ENCODE measurements at regions not wholly inside any gene's neighbourhood (a gene's known extent, or its start where the extent isn't known, plus 50 kb on each side); places are given as distances from the start of the nearest gene placed in this dataset.

- no peaks in the 10 kb centered on the region for H3K9me3 ChIP-seq
- no peak for TF ChIP-seq CTCF (IDR thresholded peaks at IDR 0.05)
- no peak overlapping the region for H3K27ac ChIP-seq
- no peaks in the 10 kb centered on the region for H3K4me1 ChIP-seq
- no peak overlapping the region for H3K4me3 ChIP-seq
- intact Hi-C loops (cut with DNase I), result no loop called here
- ATAC-seq (no peak), DNase-seq (no peak)
- no peaks in the 10 kb centered on the region for H3K27me3 ChIP-seq
- H3K36me3 ChIP-seq, result no peaks in the 10 kb centered on the region
Measured at GRCh38 chr12:87025976-87026375, 769.8 kb upstream of the MGAT4C start.

DNA sequence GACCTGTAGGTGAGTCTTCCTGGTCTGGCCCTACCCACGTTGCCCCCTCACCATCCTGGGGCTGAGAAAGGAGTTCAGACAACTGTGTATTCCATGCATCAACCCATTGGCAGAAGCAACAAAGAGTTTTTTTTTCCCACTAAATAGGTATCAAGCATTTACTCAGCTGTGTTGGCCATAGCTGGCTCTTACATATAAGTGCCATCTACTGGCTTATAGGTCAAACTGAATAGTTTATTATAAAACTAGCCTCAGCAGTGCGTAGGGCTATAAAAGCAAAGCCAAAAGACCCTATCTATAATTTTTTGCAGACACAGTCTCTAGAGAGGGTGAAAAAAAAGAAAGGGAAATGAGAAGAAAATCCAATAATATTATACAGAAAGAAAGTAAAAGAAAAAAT is 765.2 kb upstream of the MGAT4C start:
- H3K36me3 ChIP-seq, result no peaks in the 10 kb centered on the region
- H3K27ac ChIP-seq, result no peak overlapping the region
- ATAC-seq (no peak), DNase-seq (no peak)
- no peaks in the 10 kb centered on the region for H3K27me3 ChIP-seq
- H3K4me3 ChIP-seq, result no peak overlapping the region
- no peaks in the 10 kb centered on the region for H3K9me3 ChIP-seq
- intact Hi-C loops (cut with DNase I), result no loop called here
- H3K4me1 ChIP-seq, result no peaks in the 10 kb centered on the region
- TF ChIP-seq CTCF (IDR thresholded peaks at IDR 0.05), result no peak

GRCh38 chr12:87020071-87020470 is 763.9 kb upstream of the MGAT4C start:
- ATAC-seq (no peak), DNase-seq (no peak)
- intact Hi-C loops (cut with DNase I), result no loop called here
- no peak for TF ChIP-seq CTCF (IDR thresholded peaks at IDR 0.05)
- Histone ChIP-seq H3K36me3 (no peaks in the 10 kb centered on the region), H3K4me3 (no peak overlapping the region), H3K4me1 (no peaks in the 10 kb centered on the region), H3K9me3 (no peaks in the 10 kb centered on the region), H3K27me3 (no peaks in the 10 kb centered on the region), H3K27ac (no peak overlapping the region)

DNA sequence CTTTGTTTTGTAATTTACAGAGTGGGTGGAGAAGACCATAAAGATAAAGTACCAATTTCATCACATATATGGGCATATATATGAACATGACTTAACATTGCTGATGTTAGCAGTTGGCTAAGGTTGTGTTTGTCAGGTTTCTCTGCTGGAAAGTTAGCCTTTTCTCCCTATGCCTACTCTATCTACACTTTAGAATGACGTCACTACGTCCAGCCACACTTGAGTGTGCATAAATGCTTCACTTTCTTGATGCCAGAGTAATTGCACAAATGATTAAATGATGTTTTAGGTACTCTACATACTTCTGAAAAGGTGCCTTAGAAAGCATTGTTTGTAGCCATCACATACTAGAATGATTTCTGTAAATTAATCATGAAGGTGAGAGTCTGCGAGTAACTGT is 759.2 kb upstream of the MGAT4C start:
- H3K9me3 ChIP-seq, result no peaks in the 10 kb centered on the region
- intact Hi-C loops (cut with DNase I), result no loop called here
- H3K27me3 ChIP-seq, result no peaks in the 10 kb centered on the region
- H3K4me3 ChIP-seq, result no peak overlapping the region
- no peaks in the 10 kb centered on the region for H3K4me1 ChIP-seq
- no peak overlapping the region for H3K27ac ChIP-seq
- TF ChIP-seq CTCF (IDR thresholded peaks at IDR 0.05), result no peak
- no peaks in the 10 kb centered on the region for H3K36me3 ChIP-seq
- no peak for DNase-seq
- ATAC-seq, result no peak

GRCh38 chr12:87008785-87009384 is 752.7 kb upstream of the MGAT4C start:
- no peaks in the 10 kb centered on the region for H3K9me3 ChIP-seq
- H3K36me3 ChIP-seq, result no peaks in the 10 kb centered on the region
- no peaks in the 10 kb centered on the region for H3K4me1 ChIP-seq
- no peak for TF ChIP-seq CTCF (IDR thresholded peaks at IDR 0.05)
- no peaks in the 10 kb centered on the region for H3K27me3 ChIP-seq
- no peak overlapping the region for H3K27ac ChIP-seq
- no peak overlapping the region for H3K4me3 ChIP-seq
- intact Hi-C loops (cut with DNase I), result no loop called here
- no peak for ATAC-seq
- no peak for DNase-seq

DNA sequence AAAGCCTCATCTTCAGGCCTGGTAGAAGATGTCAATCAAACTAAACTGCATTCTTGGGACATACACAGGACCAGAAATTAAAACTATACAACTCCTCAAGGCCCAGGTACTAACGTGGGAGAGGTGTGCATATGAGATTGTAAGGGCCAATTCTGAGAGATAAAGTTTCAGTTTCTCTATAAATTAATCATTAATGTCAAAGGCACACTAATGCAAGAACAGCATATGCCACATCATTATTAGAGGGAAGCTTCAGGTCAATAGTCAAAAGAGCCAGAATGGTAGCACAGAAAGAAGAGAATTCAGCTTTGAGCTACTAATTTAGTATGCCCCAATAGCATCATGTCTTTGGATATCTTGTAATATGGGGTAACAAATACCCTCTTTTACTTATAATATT is 744.9 kb upstream of the MGAT4C start:
- no peak for TF ChIP-seq CTCF (IDR thresholded peaks at IDR 0.05)
- intact Hi-C loops (cut with DNase I), result no loop called here
- H3K4me3 ChIP-seq, result no peak overlapping the region
- DNase-seq (no peak), ATAC-seq (no peak)
- H3K27ac ChIP-seq, result no peak overlapping the region
- no peaks in the 10 kb centered on the region for H3K27me3 ChIP-seq
- no peaks in the 10 kb centered on the region for H3K4me1 ChIP-seq
- no peaks in the 10 kb centered on the region for H3K9me3 ChIP-seq
- H3K36me3 ChIP-seq, result no peaks in the 10 kb centered on the region

Data from upper lobe of right lung (tissue), 1 donor.